ENCODE measurements at regions not wholly inside any gene's neighbourhood (a gene's known extent, or its start where the extent isn't known, plus 50 kb on each side); places are given as distances from the start of the nearest gene placed in this dataset.

DNA sequence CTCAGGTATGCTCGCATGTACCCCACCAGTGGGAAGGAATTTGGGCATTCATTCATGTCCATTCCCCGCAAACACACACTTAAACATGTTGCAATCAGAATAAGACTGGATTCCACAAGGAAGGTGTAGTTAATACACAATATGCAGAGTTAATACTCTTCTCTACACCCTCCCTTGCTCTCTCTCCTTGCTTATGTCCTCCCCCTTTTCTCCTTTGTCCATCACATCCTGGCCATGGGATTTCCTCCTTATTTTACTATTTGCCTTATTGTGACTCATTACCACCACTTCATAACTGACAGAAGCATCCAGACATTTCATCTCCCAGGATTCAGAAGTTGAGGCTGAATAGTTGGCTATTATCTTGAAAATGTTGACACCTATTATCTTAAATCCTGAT is 473.8 kb upstream of the SPHKAP start:
- TF ChIP-seq EP300 (IDR thresholded peaks at IDR 0.05), result no peak
- TF ChIP-seq, protein P1, sequence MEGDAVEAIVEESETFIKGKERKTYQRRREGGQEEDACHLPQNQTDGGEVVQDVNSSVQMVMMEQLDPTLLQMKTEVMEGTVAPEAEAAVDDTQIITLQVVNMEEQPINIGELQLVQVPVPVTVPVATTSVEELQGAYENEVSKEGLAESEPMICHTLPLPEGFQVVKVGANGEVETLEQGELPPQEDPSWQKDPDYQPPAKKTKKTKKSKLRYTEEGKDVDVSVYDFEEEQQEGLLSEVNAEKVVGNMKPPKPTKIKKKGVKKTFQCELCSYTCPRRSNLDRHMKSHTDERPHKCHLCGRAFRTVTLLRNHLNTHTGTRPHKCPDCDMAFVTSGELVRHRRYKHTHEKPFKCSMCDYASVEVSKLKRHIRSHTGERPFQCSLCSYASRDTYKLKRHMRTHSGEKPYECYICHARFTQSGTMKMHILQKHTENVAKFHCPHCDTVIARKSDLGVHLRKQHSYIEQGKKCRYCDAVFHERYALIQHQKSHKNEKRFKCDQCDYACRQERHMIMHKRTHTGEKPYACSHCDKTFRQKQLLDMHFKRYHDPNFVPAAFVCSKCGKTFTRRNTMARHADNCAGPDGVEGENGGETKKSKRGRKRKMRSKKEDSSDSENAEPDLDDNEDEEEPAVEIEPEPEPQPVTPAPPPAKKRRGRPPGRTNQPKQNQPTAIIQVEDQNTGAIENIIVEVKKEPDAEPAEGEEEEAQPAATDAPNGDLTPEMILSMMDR (IDR thresholded peaks at IDR 0.05), result no peak
